IMR-90 (cell line): ENCODE measurements at regions not wholly inside any gene's neighbourhood (a gene's known extent, or its start where the extent isn't known, plus 50 kb on each side); places are given as distances from the start of the nearest gene placed in this dataset.

Source experiments
- ATAC-seq: fragments of 200-7000 bp; cut with Tn5 transposase; 2 replicates; pipeline ENCODE4 v1.9.1; 2020; ENCODE audit warnings: low read depth, mild to moderate bottlenecking, moderate library complexity
- BruUV-seq: library from RNA; stranded (reverse); fragments of 400-500 nt; replicated peaks from 2 replicates; lab custom pipeline; 2021; lab: Mats Ljungman, UMichigan
- CTCF ChIA-PET: fragments of 300-600 bp; formaldehyde crosslinking; extraction: SDS; loops from one replicate; lab custom pipeline; 2021; ENCODE audit warnings: antibody characterized with exemption; lab: Yijun Ruan, JAX
- POLR2A ChIA-PET: fragments of 300-600 bp; sonication (Branson Sonifier 250); formaldehyde crosslinking; loops from one replicate; lab custom pipeline; 2022; ENCODE audit warnings: antibody characterized with exemption; ENCODE audit not compliant: unreplicated experiment; lab: Charles Lee
- DNase-seq: peaks from one replicate; pipeline ENCODE4 v3.0.0; 2013
- H2AFZ ChIP-seq: replicated peaks from 2 replicates; pipeline ENCODE3; 2013; ENCODE audit warnings: low read length, mild to moderate bottlenecking; ENCODE audit not compliant: poor library complexity
- H2AK5ac ChIP-seq: 2 replicates; pipeline ENCODE4 v1.6.1; 2013; ENCODE audit warnings: low read depth, low read length, inconsistent platforms
- H2AK9ac ChIP-seq: replicated peaks from 2 replicates; pipeline ENCODE3; 2013; ENCODE audit warnings: mild to moderate bottlenecking, low read depth, low read length, moderate library complexity; ENCODE audit not compliant: poor library complexity
- H2BK120ac ChIP-seq: 2 replicates; pipeline ENCODE4 v1.6.1; 2013; ENCODE audit warnings: low read depth, low read length, inconsistent platforms
- H2BK15ac ChIP-seq: 3 replicates; pipeline ENCODE4 v1.6.1; 2013; ENCODE audit warnings: low read depth, low read length, inconsistent platforms
- H2BK20ac ChIP-seq: 2 replicates; pipeline ENCODE4 v1.6.1; 2013; ENCODE audit warnings: low read depth, mild to moderate bottlenecking, inconsistent platforms, low read length, moderate library complexity
- H2BK5ac ChIP-seq: 2 replicates; pipeline ENCODE4 v1.6.1; 2013; ENCODE audit warnings: mild to moderate bottlenecking, low read depth, low read length, inconsistent platforms; ENCODE audit not compliant: poor library complexity, severe bottlenecking
- H3K14ac ChIP-seq: replicated peaks from 2 replicates; pipeline ENCODE4 v1.6.1; 2013; ENCODE audit warnings: low read depth, low read length, inconsistent platforms
- H3K18ac ChIP-seq: 2 replicates; pipeline ENCODE4 v1.6.1; 2013; ENCODE audit warnings: low read depth, low read length, control low read depth
- H3K23ac ChIP-seq: 2 replicates; pipeline ENCODE4 v1.6.1; 2013; ENCODE audit warnings: low read depth, low read length, inconsistent platforms
- H3K27ac ChIP-seq: 2 replicates; pipeline ENCODE4 v1.5.1; 2013; ENCODE audit warnings: mild to moderate bottlenecking, control low read depth, low read length; ENCODE audit not compliant: insufficient read depth
- H3K27me3 ChIP-seq: 2 replicates; pipeline ENCODE4 v1.6.1; 2013; ENCODE audit warnings: low read length; ENCODE audit not compliant: control insufficient read depth, insufficient read depth
- H3K36me3 ChIP-seq: 2 replicates; pipeline ENCODE4 v1.6.1; 2013; ENCODE audit warnings: low read length, mixed read lengths; ENCODE audit not compliant: control insufficient read depth, insufficient read depth
- H3K4ac ChIP-seq: 2 replicates; pipeline ENCODE4 v1.6.1; 2013; ENCODE audit warnings: low read depth, low read length, inconsistent platforms
- H3K4me1 ChIP-seq: 2 replicates; pipeline ENCODE4 v1.6.1; 2013; ENCODE audit warnings: low read length, mixed read lengths; ENCODE audit not compliant: control insufficient read depth, insufficient read depth
- H3K4me2 ChIP-seq: 2 replicates; pipeline ENCODE4 v1.6.1; 2013; ENCODE audit warnings: low read depth, mild to moderate bottlenecking, control low read depth, low read length, moderate library complexity
- H3K4me3 ChIP-seq: 2 replicates; pipeline ENCODE4 v1.5.1; 2013; ENCODE audit warnings: low read depth, mild to moderate bottlenecking, control low read depth, low read length, moderate library complexity; ENCODE audit not compliant: insufficient read depth
- H3K56ac ChIP-seq: 2 replicates; pipeline ENCODE4 v1.6.1; 2013; ENCODE audit warnings: low read length, inconsistent platforms; ENCODE audit not compliant: insufficient read depth; ENCODE audit errors: extremely low read depth
- H3K79me1 ChIP-seq, 2 experiments: 2 replicates each; pipeline ENCODE4 v1.6.1; 2013; ENCODE audit warnings: low read length in 2 of 2, inconsistent platforms in 1 of 2, low read depth in 1 of 2
- H3K9ac ChIP-seq: 2 replicates; pipeline ENCODE4 v1.6.1; 2013; ENCODE audit warnings: low read depth, low read length, control low read depth
- H3K9me1 ChIP-seq: 2 replicates; pipeline ENCODE4 v1.6.1; 2013; ENCODE audit warnings: low read length, inconsistent platforms; ENCODE audit not compliant: insufficient read depth
- H3K9me3 ChIP-seq: 2 replicates; pipeline ENCODE4 v1.6.1; 2013; ENCODE audit warnings: low read length; ENCODE audit not compliant: control insufficient read depth, insufficient read depth
- H4K20me1 ChIP-seq: 2 replicates; pipeline ENCODE4 v1.6.1; 2013; ENCODE audit warnings: low read length, inconsistent platforms; ENCODE audit not compliant: insufficient read depth
- H4K5ac ChIP-seq: 2 replicates; pipeline ENCODE4 v1.6.1; 2013; ENCODE audit warnings: mild to moderate bottlenecking, low read depth, low read length, control low read depth
- H4K8ac ChIP-seq, 2 experiments: 2 replicates each; pipeline ENCODE4 v1.6.1; 2013; ENCODE audit warnings: low read depth in 2 of 2, low read length in 2 of 2, control low read depth in 1 of 2, inconsistent platforms in 1 of 2
- H4K91ac ChIP-seq: 2 replicates; pipeline ENCODE4 v1.6.1; 2013; ENCODE audit warnings: low read depth, low read length, inconsistent platforms; ENCODE audit not compliant: insufficient read depth
- BHLHE40 ChIP-seq: fragments of 150-350 bp; IDR thresholded peaks from 2 replicates; pipeline ENCODE4 v1.6.1; 2016; ENCODE audit warnings: mild to moderate bottlenecking, low read depth, low read length
- CEBPB ChIP-seq: IDR thresholded peaks from 2 replicates; pipeline ENCODE4 v1.6.1; 2012; ENCODE audit warnings: low read depth, low read length, improper control_type of control experiment
- CHD1 ChIP-seq: IDR thresholded peaks from 2 replicates; pipeline ENCODE4 v1.6.1; 2012; ENCODE audit warnings: low read depth, low read length, improper control_type of control experiment
- CTCF ChIP-seq: conservative IDR thresholded peaks from 2 replicates; pipeline ENCODE4 v1.5.1; 2012; ENCODE audit warnings: mild to moderate bottlenecking, low read depth, low read length, improper control_type of control experiment
- ELK1 ChIP-seq: fragments of 150-350 bp; IDR thresholded peaks from 2 replicates; pipeline ENCODE4 v1.6.1; 2016; ENCODE audit warnings: low read depth, mild to moderate bottlenecking, low read length, moderate library complexity, borderline replicate concordance
- FOS ChIP-seq: fragments of 150-350 bp; IDR thresholded peaks from 2 replicates; pipeline ENCODE4 v1.6.1; 2016; ENCODE audit warnings: low read depth, low read length
- MAFK ChIP-seq: IDR thresholded peaks from 2 replicates; pipeline ENCODE4 v1.6.1; 2012; ENCODE audit warnings: low read depth, low read length, improper control_type of control experiment
- MAZ ChIP-seq: IDR thresholded peaks from 2 replicates; pipeline ENCODE4 v1.6.1; 2012; ENCODE audit warnings: low read depth, mild to moderate bottlenecking, low read length, improper control_type of control experiment, moderate library complexity, borderline replicate concordance
- NFE2L2 ChIP-seq: fragments of 150-350 bp; IDR thresholded peaks from 2 replicates; pipeline ENCODE4 v1.6.1; 2016; ENCODE audit warnings: low read depth, mild to moderate bottlenecking, low read length
- POLR2A ChIP-seq: IDR thresholded peaks from 2 replicates; pipeline ENCODE4 v1.6.1; 2012; ENCODE audit warnings: mild to moderate bottlenecking, low read depth, low read length
- RAD21 ChIP-seq: IDR thresholded peaks from 2 replicates; pipeline ENCODE4 v1.6.1; 2012; ENCODE audit warnings: low read length, improper control_type of control experiment
- RCOR1 ChIP-seq: IDR thresholded peaks from 2 replicates; pipeline ENCODE4 v1.6.1; 2012; ENCODE audit warnings: mild to moderate bottlenecking, low read length, improper control_type of control experiment; ENCODE audit not compliant: insufficient replicate concordance
- RFX5 ChIP-seq: IDR thresholded peaks from 2 replicates; pipeline ENCODE4 v1.8.0; 2012; ENCODE audit warnings: low read depth, mild to moderate bottlenecking, low read length, moderate library complexity
- USF2 ChIP-seq: fragments of 150-350 bp; IDR thresholded peaks from 2 replicates; pipeline ENCODE4 v1.6.1; 2017; ENCODE audit warnings: mild to moderate bottlenecking, antibody characterized with exemption, low read length, low read depth
- WGBS, 2 experiments: methylation state at CpG; one replicate each; pipeline versions ENCODE4 v1.1.5 to v1.1.7; 2013; ENCODE audit warnings: missing lambda C conversion rate in 2 of 2; ENCODE audit not compliant: insufficient read length in 1 of 2; ENCODE audit errors: extremely low coverage in 2 of 2; 5-methylcytosine and 5-hydroxymethylcytosine counted together
- dilution Hi-C: fragments of 300-500 bp; cut with HindIII; formaldehyde crosslinking; loops from one replicate; pipeline ENCODE4 v1.14.3; 2018; ENCODE audit warnings: low sequenced_read_pairs; ENCODE audit not compliant: unreplicated experiment
- in situ Hi-C: fragments of 300-500 bp; cut with MboI; formaldehyde crosslinking; loops from 3 replicates; pipeline ENCODE4 v1.14.3; 2019; ENCODE audit warnings: low sequenced_read_pairs, inconsistent platforms, mixed read lengths
- intact Hi-C: fragments of 100-400 bp; cut with micrococcal nuclease; formaldehyde crosslinking; loops from 2 replicates; pipeline ENCODE4 v1.10.0; 2022

- H3K4ac ChIP-seq, result no peak overlapping the region
- CTCF ChIA-PET, result no interaction called here
- DNase-seq (no peak), ATAC-seq (no peak)
- H2BK120ac ChIP-seq, result no peak overlapping the region
- no peak overlapping the region for H2BK20ac ChIP-seq
- BruUV-seq, result no TSS peak
- H3K4me3 ChIP-seq, result no peak overlapping the region
- no peak overlapping the region for H2BK5ac ChIP-seq
- no peaks in the 10 kb centered on the region for H3K79me1 ChIP-seq
- no CpG with 5 or more reads among the region's 2 CpGs for WGBS, 2 experiments
- H3K4me2 ChIP-seq, result no peak overlapping the region
- TF ChIP-seq POLR2A, result no peak
- no peak for TF ChIP-seq USF2
- TF ChIP-seq BHLHE40, result no peak
- TF ChIP-seq FOS, result no peak
- no peak for TF ChIP-seq CHD1
- no peak for TF ChIP-seq RCOR1
- no peak for TF ChIP-seq CEBPB
- TF ChIP-seq CTCF, result no peak
- no peak for TF ChIP-seq RAD21
- no peak for TF ChIP-seq RFX5
- TF ChIP-seq NFE2L2, result no peak
- no peak for TF ChIP-seq ELK1
- TF ChIP-seq MAZ, result no peak
- TF ChIP-seq MAFK, result no peak
- POLR2A ChIA-PET, result no interaction called here
- H3K14ac ChIP-seq, result no peak overlapping the region
- dilution Hi-C loops, result no loop called here
- no peak overlapping the region for H3K27ac ChIP-seq
- no peak overlapping the region for H3K23ac ChIP-seq
- no peak overlapping the region for H3K18ac ChIP-seq
- no peaks in the 10 kb centered on the region for H3K9me1 ChIP-seq
- no peak overlapping the region for H4K91ac ChIP-seq
- no peak overlapping the region for H2BK15ac ChIP-seq
- H2AFZ ChIP-seq, result no peak overlapping the region
- no peak overlapping the region for H2AK5ac ChIP-seq
- H3K56ac ChIP-seq, result no peak overlapping the region
- no peaks in the 10 kb centered on the region for H3K4me1 ChIP-seq
- no peak overlapping the region for H4K5ac ChIP-seq
- peaks cover 5% of the 10 kb centered on the region; the same call in 1 of the 2 replicates for H3K27me3 ChIP-seq
- in situ Hi-C loops, result no loop called here
- H3K36me3 ChIP-seq, result no peaks in the 10 kb centered on the region
- intact Hi-C loops, result no loop called here
- no peaks in the 10 kb centered on the region for H3K9me3 ChIP-seq
- H4K20me1 ChIP-seq, result no peaks in the 10 kb centered on the region
- no peak overlapping the region for H2AK9ac ChIP-seq
- no peak overlapping the region for H4K8ac ChIP-seq
- no peak overlapping the region for H3K9ac ChIP-seq
These were observed 357.7 kb upstream of the SMIM21 start for GRCh38 chr18:75785206-75785605.
